SK-N-SH treated with all-trans-retinoic acid at 6 μM for 48 hours (cell line): ENCODE measurements at regions not wholly inside any gene's neighbourhood (a gene's known extent, or its start where the extent isn't known, plus 50 kb on each side); places are given as distances from the start of the nearest gene placed in this dataset.
A peak's percentile ranks its signal among the peaks of the same experiment; 100 is the strongest.
"Not testable (repeated sequence)": the region's sequence is repeated elsewhere in the genome, so short reads cannot be mapped to it uniquely, and the experiment has no call there.

ENCODE experiments used
- ATAC-seq: fragments of 200-7000 bp; cut with Tn5 transposase; 3 replicates; pipeline ENCODE4 v1.9.1; 2020; ENCODE audit warnings: mild to moderate bottlenecking, moderate library complexity
- ARNTL ChIP-seq: fragments of 450-650 bp; formaldehyde crosslinking; IDR thresholded peaks from 2 replicates; pipeline ENCODE4 v1.5.0; 2020; ENCODE audit warnings: low read depth, mild to moderate bottlenecking, moderate library complexity, borderline replicate concordance
- CSDC2 ChIP-seq: fragments of 250-450 bp; sonication (Bioruptor Pico); IDR thresholded peaks from 2 replicates; pipeline ENCODE4 v1.5.0; 2020; ENCODE audit warnings: mild to moderate bottlenecking, moderate library complexity
- ESRRG ChIP-seq: fragments of 250-450 bp; sonication (Bioruptor Pico); IDR thresholded peaks from 2 replicates; pipeline ENCODE4 v1.6.1; 2021; ENCODE audit warnings: mild to moderate bottlenecking
- GLIS3 ChIP-seq: fragments of 250-450 bp; sonication (Bioruptor Pico); IDR thresholded peaks from 2 replicates; pipeline ENCODE4 v1.5.0; 2020; ENCODE audit warnings: mild to moderate bottlenecking, moderate library complexity
- ISL1 ChIP-seq: fragments of 250-450 bp; sonication (Bioruptor Pico); IDR thresholded peaks from 2 replicates; pipeline ENCODE4 v2.1.2; 2022; ENCODE audit warnings: mild to moderate bottlenecking, moderate library complexity
- OSR1 ChIP-seq: fragments of 250-450 bp; sonication (Bioruptor Pico); IDR thresholded peaks from 2 replicates; pipeline ENCODE4 v1.8.0; 2022; ENCODE audit warnings: moderate library complexity, mild to moderate bottlenecking, inconsistent platforms
- POU6F1 ChIP-seq: fragments of 250-450 bp; sonication (Bioruptor Pico); IDR thresholded peaks from 2 replicates; pipeline ENCODE4 v1.8.0; 2021; ENCODE audit warnings: low read depth, mild to moderate bottlenecking, moderate library complexity, borderline replicate concordance
- PPARA ChIP-seq: fragments of 250-450 bp; sonication (Bioruptor Pico); IDR thresholded peaks from 2 replicates; pipeline ENCODE4 v1.5.0; 2020; ENCODE audit warnings: mild to moderate bottlenecking, borderline replicate concordance
- RARB ChIP-seq: fragments of 250-450 bp; sonication (Bioruptor Pico); IDR thresholded peaks from 2 replicates; pipeline ENCODE4 v1.8.0; 2021; ENCODE audit warnings: mild to moderate bottlenecking, moderate library complexity
- SNAI2 ChIP-seq: fragments of 250-450 bp; sonication (Bioruptor Pico); IDR thresholded peaks from 2 replicates; pipeline ENCODE4 v1.5.0; 2020; ENCODE audit warnings: mild to moderate bottlenecking, moderate library complexity
- TCF4 ChIP-seq: fragments of 250-450 bp; sonication (Bioruptor Pico); IDR thresholded peaks from 2 replicates; pipeline ENCODE4 v1.8.0; 2021; ENCODE audit warnings: mild to moderate bottlenecking, moderate library complexity, borderline replicate concordance
- TOX ChIP-seq: fragments of 250-450 bp; sonication (Bioruptor Pico); IDR thresholded peaks from 2 replicates; pipeline ENCODE4 v1.8.0; 2021; ENCODE audit warnings: mild to moderate bottlenecking, moderate library complexity, borderline replicate concordance
- TSHZ2 ChIP-seq: fragments of 250-450 bp; sonication (Bioruptor Pico); IDR thresholded peaks from 2 replicates; pipeline ENCODE4 v1.5.0; 2020; ENCODE audit warnings: mild to moderate bottlenecking, moderate library complexity
- ZFP3 ChIP-seq: fragments of 250-450 bp; sonication (Bioruptor Pico); IDR thresholded peaks from 2 replicates; pipeline ENCODE4 v1.5.0; 2020; ENCODE audit warnings: mild to moderate bottlenecking, moderate library complexity
- ZFP30 ChIP-seq: fragments of 450-650 bp; formaldehyde crosslinking; IDR thresholded peaks from 2 replicates; pipeline ENCODE4 v1.5.0; 2022; ENCODE audit warnings: mild to moderate bottlenecking, moderate library complexity
- ZNF565 ChIP-seq: fragments of 450-650 bp; formaldehyde crosslinking; conservative IDR thresholded peaks from 2 replicates; pipeline ENCODE4 v1.5.0; 2020; ENCODE audit warnings: low read depth, mild to moderate bottlenecking, moderate library complexity
- ZNF70 ChIP-seq: fragments of 450-650 bp; formaldehyde crosslinking; IDR thresholded peaks from 2 replicates; pipeline ENCODE4 v1.5.0; 2020; ENCODE audit warnings: mild to moderate bottlenecking, moderate library complexity
- ZNF8 ChIP-seq: fragments of 450-650 bp; formaldehyde crosslinking; IDR thresholded peaks from 2 replicates; pipeline ENCODE4 v1.5.0; 2020; ENCODE audit warnings: mild to moderate bottlenecking, moderate library complexity
- TF ChIP-seq, protein P1 (sequence below): fragments of 250-450 bp; sonication (Bioruptor Pico); IDR thresholded peaks from 2 replicates; pipeline ENCODE4 v1.5.1; 2020; ENCODE audit warnings: low read depth, mild to moderate bottlenecking, moderate library complexity
- TF ChIP-seq, protein P2 (sequence below): fragments of 250-450 bp; sonication (Bioruptor Pico); IDR thresholded peaks from 2 replicates; pipeline ENCODE4 v1.8.0; 2020; ENCODE audit warnings: mild to moderate bottlenecking, moderate library complexity, borderline replicate concordance

DNA sequence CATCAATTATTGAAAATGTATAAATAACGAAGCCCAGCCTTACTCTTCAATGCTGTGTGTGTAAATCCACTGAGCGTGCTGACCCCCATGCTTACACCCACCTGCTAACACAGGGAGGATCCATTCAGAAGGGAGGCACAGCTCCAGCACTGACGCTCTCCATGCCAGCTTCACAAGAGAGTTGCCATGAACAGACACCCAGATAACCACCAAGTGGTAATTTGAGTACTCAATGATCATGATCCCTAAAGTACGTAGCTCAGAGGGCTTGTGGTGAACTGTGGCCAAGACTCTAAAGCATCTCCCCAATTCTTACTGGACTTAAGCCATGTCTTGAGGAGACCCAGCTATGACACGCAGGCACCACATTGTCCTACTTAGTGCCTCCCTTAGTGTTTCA lies 98.7 kb downstream of the IGLL1 start (continued):
- TF ChIP-seq TSHZ2 (CRISPR knock-in tag) = no peak

DNA sequence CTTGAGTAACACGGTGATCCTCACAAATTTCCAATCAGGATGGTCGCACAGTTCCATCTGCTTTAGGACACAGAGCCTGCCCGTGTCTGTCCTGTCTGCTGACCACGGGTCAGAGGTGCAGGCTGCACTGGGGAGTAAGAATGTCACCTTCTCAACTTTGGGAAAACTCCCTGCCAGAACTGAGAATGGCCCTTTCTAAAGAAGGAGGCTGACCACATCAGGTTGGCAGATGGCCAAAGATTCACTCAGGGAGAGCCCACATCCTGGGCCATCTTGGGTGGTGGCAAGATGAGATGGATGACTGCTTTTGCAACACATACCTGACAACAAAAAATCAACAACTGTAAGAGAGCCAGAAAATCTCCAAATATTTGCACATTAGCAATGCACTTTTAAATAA lies 101.9 kb downstream of the IGLL1 start:
- no peak for ATAC-seq
- TF ChIP-seq CSDC2 (no peak), ZNF70 (CRISPR knock-in tag) (no peak), TOX (CRISPR knock-in tag) (no peak), TCF4 (no peak), SNAI2 (CRISPR knock-in tag) (no peak), ZFP3 (CRISPR knock-in tag) (no peak), RARB (CRISPR knock-in tag) (no peak), ARNTL (CRISPR knock-in tag) (no peak), OSR1 (CRISPR knock-in tag) (no peak), TSHZ2 (CRISPR knock-in tag) (no peak), ZFP30 (no peak), ZNF565 (CRISPR knock-in tag) (no peak)
- TF ChIP-seq, protein P1, sequence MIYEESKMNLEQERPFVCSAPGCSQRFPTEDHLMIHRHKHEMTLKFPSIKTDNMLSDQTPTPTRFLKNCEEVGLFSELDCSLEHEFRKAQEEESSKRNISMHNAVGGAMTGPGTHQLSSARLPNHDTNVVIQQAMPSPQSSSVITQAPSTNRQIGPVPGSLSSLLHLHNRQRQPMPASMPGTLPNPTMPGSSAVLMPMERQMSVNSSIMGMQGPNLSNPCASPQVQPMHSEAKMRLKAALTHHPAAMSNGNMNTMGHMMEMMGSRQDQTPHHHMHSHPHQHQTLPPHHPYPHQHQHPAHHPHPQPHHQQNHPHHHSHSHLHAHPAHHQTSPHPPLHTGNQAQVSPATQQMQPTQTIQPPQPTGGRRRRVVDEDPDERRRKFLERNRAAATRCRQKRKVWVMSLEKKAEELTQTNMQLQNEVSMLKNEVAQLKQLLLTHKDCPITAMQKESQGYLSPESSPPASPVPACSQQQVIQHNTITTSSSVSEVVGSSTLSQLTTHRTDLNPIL (CRISPR knock-in tag) = no peak
- TF ChIP-seq, all 23 proteins: peak for 0

DNA sequence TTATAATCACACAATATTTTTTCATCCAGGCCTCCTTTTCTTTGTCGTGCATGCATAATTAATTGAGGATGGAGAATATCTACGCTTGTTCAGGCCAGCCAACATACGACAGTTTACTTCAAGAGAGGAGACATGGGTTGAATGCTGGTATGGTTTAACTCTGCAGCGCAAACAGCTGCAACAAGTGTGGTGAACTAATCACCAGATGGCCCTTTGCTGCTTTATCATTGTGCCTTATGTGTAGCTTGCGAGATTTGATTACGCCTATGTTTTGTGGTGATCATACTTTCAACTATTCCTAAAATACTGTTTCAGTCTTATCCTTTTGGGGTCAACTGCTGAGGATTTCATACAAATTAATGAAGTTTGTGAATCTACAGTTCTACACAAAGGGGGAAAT lies 105.6 kb downstream of the IGLL1 start:
- peak; percentile 75; the same call in 1 of the 2 replicates for TF ChIP-seq TCF4
- not testable (repeated sequence) for ATAC-seq

- TF ChIP-seq PPARA (CRISPR knock-in tag) (no peak), ZNF8 (CRISPR knock-in tag) (no peak), POU6F1 (CRISPR knock-in tag) (no peak), ZFP3 (CRISPR knock-in tag) (no peak), TCF4 (no peak), GLIS3 (CRISPR knock-in tag) (no peak), ESRRG (CRISPR knock-in tag) (no peak), SNAI2 (CRISPR knock-in tag) (no peak), ZNF565 (CRISPR knock-in tag) (no peak), ISL1 (no peak)
- TF ChIP-seq, protein P2, sequence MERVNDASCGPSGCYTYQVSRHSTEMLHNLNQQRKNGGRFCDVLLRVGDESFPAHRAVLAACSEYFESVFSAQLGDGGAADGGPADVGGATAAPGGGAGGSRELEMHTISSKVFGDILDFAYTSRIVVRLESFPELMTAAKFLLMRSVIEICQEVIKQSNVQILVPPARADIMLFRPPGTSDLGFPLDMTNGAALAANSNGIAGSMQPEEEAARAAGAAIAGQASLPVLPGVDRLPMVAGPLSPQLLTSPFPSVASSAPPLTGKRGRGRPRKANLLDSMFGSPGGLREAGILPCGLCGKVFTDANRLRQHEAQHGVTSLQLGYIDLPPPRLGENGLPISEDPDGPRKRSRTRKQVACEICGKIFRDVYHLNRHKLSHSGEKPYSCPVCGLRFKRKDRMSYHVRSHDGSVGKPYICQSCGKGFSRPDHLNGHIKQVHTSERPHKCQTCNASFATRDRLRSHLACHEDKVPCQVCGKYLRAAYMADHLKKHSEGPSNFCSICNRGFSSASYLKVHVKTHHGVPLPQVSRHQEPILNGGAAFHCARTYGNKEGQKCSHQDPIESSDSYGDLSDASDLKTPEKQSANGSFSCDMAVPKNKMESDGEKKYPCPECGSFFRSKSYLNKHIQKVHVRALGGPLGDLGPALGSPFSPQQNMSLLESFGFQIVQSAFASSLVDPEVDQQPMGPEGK = no peak
- TF ChIP-seq, all 23 proteins: peak for 0
- ATAC-seq = no peak
Observed at GRCh38 chr22:23473901-23474300, 106.2 kb downstream of the IGLL1 start.

- ATAC-seq = not testable (repeated sequence)
Observed at GRCh38 chr22:23472376-23472775, 107.7 kb downstream of the IGLL1 start.
